GM13976 (cell line): ENCODE measurements at regions not wholly inside any gene's neighbourhood (a gene's known extent, or its start where the extent isn't known, plus 50 kb on each side); places are given as distances from the start of the nearest gene placed in this dataset.
"Not testable (repeated sequence)": the region's sequence is repeated elsewhere in the genome, so short reads cannot be mapped to it uniquely, and the experiment has no call there.

Source experiments
- DNase-seq: peaks from one replicate; pipeline ENCODE4 v3.0.0; 2012; ENCODE audit warnings: low spot score
- CTCF ChIP-seq: IDR thresholded peaks from 2 replicates; pipeline ENCODE4 v1.5.1; 2012; ENCODE audit warnings: borderline replicate concordance, mild to moderate bottlenecking; ENCODE audit not compliant: insufficient read depth; ENCODE audit errors: extremely low read depth, missing control alignments, control extremely low read depth
- in situ Hi-C: fragments of 300-500 bp; cut with MboI; formaldehyde crosslinking; loops from one replicate; pipeline ENCODE4 v1.12.0; 2022; ENCODE audit warnings: low sequenced_read_pairs, mixed read lengths, inconsistent platforms; ENCODE audit not compliant: unreplicated experiment

GRCh38 chr2:129918604-129919003 is 60.9 kb upstream of the RAB6C start:
- no peak for TF ChIP-seq CTCF
- in situ Hi-C loops, result no loop called here
- DNase-seq, result no peak

GRCh38 chr2:129922571-129923264 is 56.7 kb upstream of the RAB6C start:
- in situ Hi-C loops, result no loop called here
- DNase-seq, result no peak
- TF ChIP-seq CTCF, result no peak

- in situ Hi-C loops, result no loop called here
- DNase-seq, result peak; percentile 34
- TF ChIP-seq CTCF, result peak; percentile 24
Observed at GRCh38 chr2:129923265-129924091, 56.0 kb upstream of the RAB6C start.

- DNase-seq, in situ Hi-C loops: not testable (repeated sequence)
Observed at GRCh38 chr2:129924115-129924514, 55.4 kb upstream of the RAB6C start.

- TF ChIP-seq CTCF, result no peak
- no peak for DNase-seq
- in situ Hi-C loops, result no loop called here
Observed at GRCh38 chr2:129925381-129925780, 54.1 kb upstream of the RAB6C start.

GRCh38 chr2:129927696-129928095 is 51.8 kb upstream of the RAB6C start:
- no peak for TF ChIP-seq CTCF
- in situ Hi-C loops, result no loop called here
- no peak for DNase-seq
